B cell (primary cell): ENCODE measurements at regions not wholly inside any gene's neighbourhood (a gene's known extent, or its start where the extent isn't known, plus 50 kb on each side); places are given as distances from the start of the nearest gene placed in this dataset.

ENCODE experiments used
- ATAC-seq: fragments of 200-7000 bp; cut with Tn5 transposase; one replicate; pipeline ENCODE4 v1.10.0; 2021; ENCODE audit warnings: low read depth, mild to moderate bottlenecking, moderate number of reproducible peaks, moderate library complexity
- CTCF ChIA-PET: fragments of 350-600 bp; sonication (Branson Sonifier 250); formaldehyde crosslinking; loops from one replicate; lab custom pipeline; 2021; ENCODE audit warnings: antibody characterized with exemption, inconsistent platforms; lab: Charles Lee
- POLR2A ChIA-PET: fragments of 350-600 bp; sonication (Branson Sonifier 250); formaldehyde crosslinking; loops from one replicate; lab custom pipeline; 2021; ENCODE audit warnings: antibody characterized with exemption; lab: Charles Lee
- DNase-seq: peaks from one replicate; pipeline ENCODE4 v3.0.0; 2013
- H2AFZ ChIP-seq: 2 replicates; pipeline ENCODE4 v1.6.1; 2012; ENCODE audit warnings: mild to moderate bottlenecking, low read depth, low read length; ENCODE audit not compliant: insufficient read depth, poor library complexity, severe bottlenecking
- H3K27ac ChIP-seq, 2 donors: 1 replicate in 1 of 2; 2 replicates in 1 of 2; pipeline ENCODE4 v1.5.1; 2012 to 2013; ENCODE audit warnings: low read length in 2 of 2, mild to moderate bottlenecking in 2 of 2, moderate library complexity in 1 of 2
- H3K27me3 ChIP-seq, 4 experiments: fragments of 200-600 bp in 1 of 4; sonication (generic) in 1 of 4; replicated peaks in 1 of 4; 1 replicate in 2 of 4; 2 replicates in 2 of 4; pipeline versions ENCODE4 v1.6.1 to v1.7.0; 2013 to 2016; ENCODE audit warnings: low read length in 3 of 4, mild to moderate bottlenecking in 2 of 4, mixed read lengths in 1 of 4, moderate library complexity in 1 of 4; ENCODE audit not compliant: insufficient read depth in 4 of 4, control insufficient read depth in 3 of 4; ENCODE audit errors: control extremely low read depth in 1 of 4
- H3K36me3 ChIP-seq, 2 experiments: replicated peaks in 1 of 2; 1 replicate in 1 of 2; 2 replicates in 1 of 2; pipeline versions ENCODE4 v1.6.1 to v1.7.1; 2013; ENCODE audit warnings: low read length in 1 of 2; ENCODE audit not compliant: insufficient read depth in 2 of 2, control insufficient read depth in 1 of 2; ENCODE audit errors: control extremely low read depth in 1 of 2, extremely low read depth in 1 of 2
- H3K4me1 ChIP-seq, 2 donors: fragments of 200-600 bp in 1 of 2; sonication (generic) in 1 of 2; 1 replicate in 1 of 2; 2 replicates in 1 of 2; pipeline versions ENCODE4 v1.5.1 to v1.6.1; 2013 to 2017; ENCODE audit warnings: low read length in 2 of 2; ENCODE audit not compliant: control insufficient read depth in 2 of 2, insufficient read depth in 2 of 2
- H3K4me2 ChIP-seq: replicated peaks from 2 replicates; pipeline ENCODE3; 2012; ENCODE audit warnings: mild to moderate bottlenecking, low read depth, low read length; ENCODE audit not compliant: poor library complexity, severe bottlenecking
- H3K4me3 ChIP-seq, 5 experiments: fragments of 200-600 bp in 1 of 5; sonication (generic) in 1 of 5; 1 replicate in 3 of 5; 2 replicates in 2 of 5; pipeline versions ENCODE4 v1.5.1 to v1.7.0; 2011 to 2016; ENCODE audit warnings: low read length in 4 of 5, mild to moderate bottlenecking in 4 of 5, low read depth in 2 of 5, control low read depth in 1 of 5, moderate library complexity in 1 of 5; ENCODE audit not compliant: insufficient read depth in 1 of 5; ENCODE audit errors: control extremely low read depth in 1 of 5, extremely low read depth in 1 of 5
- H3K79me2 ChIP-seq: fragments of 200-600 bp; sonication (generic); one replicate; pipeline ENCODE4 v1.6.0; 2016; ENCODE audit warnings: low read length; ENCODE audit not compliant: control insufficient read depth, insufficient read depth
- H3K9ac ChIP-seq: fragments of 200-600 bp; sonication (generic); 2 replicates; pipeline ENCODE4 v1.6.1; 2017; ENCODE audit warnings: mild to moderate bottlenecking, low read length, moderate library complexity
- H3K9me3 ChIP-seq, 3 donors: one replicate each; pipeline versions ENCODE4 v1.6.1 to v1.7.1; 2013; ENCODE audit warnings: low read length in 2 of 3; ENCODE audit not compliant: control insufficient read depth in 2 of 3, insufficient read depth in 1 of 3; ENCODE audit errors: control extremely low read depth in 1 of 3
- H4K20me1 ChIP-seq: 2 replicates; pipeline ENCODE4 v1.6.0; 2012; ENCODE audit warnings: mild to moderate bottlenecking, low read length; ENCODE audit not compliant: insufficient read depth, control insufficient read depth, poor library complexity, severe bottlenecking
- H3K27ac Mint-ChIP-seq: one replicate; pipeline ENCODE4 v1.8.0; 2021; ENCODE audit warnings: mixed read lengths
- H3K27me3 Mint-ChIP-seq: one replicate; pipeline ENCODE4 v1.8.0; 2021; ENCODE audit warnings: mixed read lengths
- H3K4me1 Mint-ChIP-seq: one replicate; pipeline ENCODE4 v1.8.0; 2021; ENCODE audit warnings: mixed read lengths
- H3K4me3 Mint-ChIP-seq: one replicate; pipeline ENCODE4 v1.8.0; 2021; ENCODE audit warnings: mixed read lengths
- H3K9me3 Mint-ChIP-seq: one replicate; pipeline ENCODE4 v1.8.0; 2022; ENCODE audit warnings: mixed read lengths; ENCODE audit not compliant: insufficient read depth
- EZH2 ChIP-seq: IDR thresholded peaks from 2 replicates; pipeline ENCODE4 v1.6.1; 2012; ENCODE audit warnings: borderline replicate concordance, low read depth, mild to moderate bottlenecking, moderate library complexity, low read length; ENCODE audit not compliant: insufficient read depth, poor library complexity, severe bottlenecking
- WGBS: methylation state at CpG from one replicate; pipeline ENCODE4 v1.1.5; 2013; ENCODE audit warnings: missing lambda C conversion rate; ENCODE audit not compliant: insufficient coverage; 5-methylcytosine and 5-hydroxymethylcytosine counted together
- intact Hi-C: fragments of 100-400 bp; cut with micrococcal nuclease; formaldehyde crosslinking; loops from one replicate; pipeline ENCODE4 v1.10.0; 2022
- TF ChIP-seq, protein P1 (sequence below): fragments of 200-600 bp; IDR thresholded peaks from one replicate; pipeline ENCODE4 v1.8.0; 2022; ENCODE audit warnings: antibody characterized with exemption, mild to moderate bottlenecking

DNA sequence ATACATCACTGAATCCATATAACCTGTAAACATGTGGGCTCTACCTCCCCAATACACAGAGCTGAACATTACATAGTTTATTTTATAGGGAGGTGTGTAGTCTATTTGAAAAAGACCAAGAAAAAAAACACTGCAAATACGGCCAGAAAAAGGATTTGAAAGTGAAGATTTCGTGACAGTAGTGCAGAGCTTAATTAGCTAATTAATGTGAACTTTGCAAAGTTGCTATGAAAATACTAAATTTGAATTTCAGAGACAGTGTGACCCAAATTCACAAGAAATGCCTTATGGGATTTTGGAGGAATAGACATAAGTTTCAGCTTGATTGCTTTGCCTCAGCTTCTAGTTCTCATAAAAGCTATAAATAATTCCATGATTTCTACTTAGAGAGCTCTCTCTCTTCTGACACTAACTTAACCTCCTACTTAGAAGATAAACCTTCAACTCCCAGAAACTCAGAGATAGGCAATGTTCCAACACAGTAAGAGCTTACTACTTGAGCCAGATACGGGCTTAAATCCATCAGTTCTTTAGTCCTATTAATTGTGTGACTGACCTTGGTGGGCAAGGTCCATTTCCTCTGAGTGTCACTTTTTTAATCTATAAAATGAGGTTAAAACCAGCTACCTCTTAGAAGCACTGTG, 87.3 kb upstream of the THBS1 start:
- intact Hi-C loops: no loop called here
- no peak overlapping the region for H3K27ac Mint-ChIP-seq

DNA sequence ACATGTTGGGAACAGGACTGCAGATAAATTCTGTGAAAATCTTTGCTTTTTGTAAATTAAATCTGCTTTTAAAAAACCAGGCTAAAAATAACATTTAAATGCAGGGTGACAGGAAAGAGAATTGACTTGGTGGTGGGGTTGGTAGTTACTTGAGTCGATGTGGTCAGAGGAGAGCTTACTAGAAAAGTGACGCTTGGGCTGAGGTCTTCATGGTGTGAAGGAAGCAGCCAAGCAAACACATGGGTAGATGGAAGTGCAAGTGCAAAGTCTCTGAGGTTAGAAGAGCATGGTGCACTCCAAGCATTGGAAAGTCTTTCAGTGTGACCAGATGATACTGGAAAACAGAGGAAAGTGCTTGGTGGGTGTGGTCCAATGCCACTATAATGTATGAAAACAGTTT, 86.4 kb upstream of the THBS1 start:
- no peak for DNase-seq
- no peak overlapping the region for H2AFZ ChIP-seq
- H3K27me3 ChIP-seq: no peaks in the 10 kb centered on the region
- no peaks in the 10 kb centered on the region for H3K79me2 ChIP-seq
- no peaks in the 10 kb centered on the region for H3K9me3 ChIP-seq
- Mint-ChIP-seq H3K4me1 (no peaks in the 10 kb centered on the region), H3K9me3 (no peaks in the 10 kb centered on the region), H3K27ac (no peak overlapping the region), H3K4me3 (no peak overlapping the region), H3K27me3 (peaks cover 11% of the 10 kb centered on the region)
- CTCF ChIA-PET: no interaction called here
- no peak overlapping the region for H3K4me2 ChIP-seq
- H4K20me1 ChIP-seq: no peaks in the 10 kb centered on the region
- no peak overlapping the region for H3K4me3 ChIP-seq
- no peak overlapping the region for H3K9ac ChIP-seq
- ATAC-seq: no peak
- WGBS: 8% methylated on average over 2 of the region's 2 CpGs
- H3K4me1 ChIP-seq: no peaks in the 10 kb centered on the region
- no peaks in the 10 kb centered on the region for H3K36me3 ChIP-seq
- no peak overlapping the region for H3K27ac ChIP-seq
- intact Hi-C loops: no loop called here
- POLR2A ChIA-PET: no interaction called here
- TF ChIP-seq EZH2: no peak
- TF ChIP-seq, protein P1, sequence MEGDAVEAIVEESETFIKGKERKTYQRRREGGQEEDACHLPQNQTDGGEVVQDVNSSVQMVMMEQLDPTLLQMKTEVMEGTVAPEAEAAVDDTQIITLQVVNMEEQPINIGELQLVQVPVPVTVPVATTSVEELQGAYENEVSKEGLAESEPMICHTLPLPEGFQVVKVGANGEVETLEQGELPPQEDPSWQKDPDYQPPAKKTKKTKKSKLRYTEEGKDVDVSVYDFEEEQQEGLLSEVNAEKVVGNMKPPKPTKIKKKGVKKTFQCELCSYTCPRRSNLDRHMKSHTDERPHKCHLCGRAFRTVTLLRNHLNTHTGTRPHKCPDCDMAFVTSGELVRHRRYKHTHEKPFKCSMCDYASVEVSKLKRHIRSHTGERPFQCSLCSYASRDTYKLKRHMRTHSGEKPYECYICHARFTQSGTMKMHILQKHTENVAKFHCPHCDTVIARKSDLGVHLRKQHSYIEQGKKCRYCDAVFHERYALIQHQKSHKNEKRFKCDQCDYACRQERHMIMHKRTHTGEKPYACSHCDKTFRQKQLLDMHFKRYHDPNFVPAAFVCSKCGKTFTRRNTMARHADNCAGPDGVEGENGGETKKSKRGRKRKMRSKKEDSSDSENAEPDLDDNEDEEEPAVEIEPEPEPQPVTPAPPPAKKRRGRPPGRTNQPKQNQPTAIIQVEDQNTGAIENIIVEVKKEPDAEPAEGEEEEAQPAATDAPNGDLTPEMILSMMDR: no peak

More for the DNA sequence above, 87.3 kb upstream of the THBS1 start:
- Histone ChIP-seq H4K20me1 (no peaks in the 10 kb centered on the region), H3K79me2 (no peaks in the 10 kb centered on the region), H3K4me2 (no peak overlapping the region), H3K4me1 (no peaks in the 10 kb centered on the region), H3K9ac (no peak overlapping the region), H3K27me3 (no peaks in the 10 kb centered on the region), H2AFZ (no peak overlapping the region), H3K9me3 (no peaks in the 10 kb centered on the region), H3K36me3 (no peaks in the 10 kb centered on the region), H3K27ac (no peak overlapping the region), H3K4me3 (no peak overlapping the region)
- TF ChIP-seq, protein P1: no peak
- no peak for TF ChIP-seq EZH2
- Mint-ChIP-seq H3K9me3 (no peaks in the 10 kb centered on the region), H3K4me1 (no peaks in the 10 kb centered on the region), H3K4me3 (no peak overlapping the region), H3K27me3 (peaks cover 11% of the 10 kb centered on the region)
- DNase-seq: no peak
- POLR2A ChIA-PET: no interaction called here
- CTCF ChIA-PET: no interaction called here
- WGBS: 72% methylated on average over 2 of the region's 3 CpGs
- ATAC-seq: no peak
